ENCODE measurements at regions not wholly inside any gene's neighbourhood (a gene's known extent, or its start where the extent isn't known, plus 50 kb on each side); places are given as distances from the start of the nearest gene placed in this dataset.
"Not testable (repeated sequence)": the region's sequence is repeated elsewhere in the genome, so short reads cannot be mapped to it uniquely, and the experiment has no call there.

DNA sequence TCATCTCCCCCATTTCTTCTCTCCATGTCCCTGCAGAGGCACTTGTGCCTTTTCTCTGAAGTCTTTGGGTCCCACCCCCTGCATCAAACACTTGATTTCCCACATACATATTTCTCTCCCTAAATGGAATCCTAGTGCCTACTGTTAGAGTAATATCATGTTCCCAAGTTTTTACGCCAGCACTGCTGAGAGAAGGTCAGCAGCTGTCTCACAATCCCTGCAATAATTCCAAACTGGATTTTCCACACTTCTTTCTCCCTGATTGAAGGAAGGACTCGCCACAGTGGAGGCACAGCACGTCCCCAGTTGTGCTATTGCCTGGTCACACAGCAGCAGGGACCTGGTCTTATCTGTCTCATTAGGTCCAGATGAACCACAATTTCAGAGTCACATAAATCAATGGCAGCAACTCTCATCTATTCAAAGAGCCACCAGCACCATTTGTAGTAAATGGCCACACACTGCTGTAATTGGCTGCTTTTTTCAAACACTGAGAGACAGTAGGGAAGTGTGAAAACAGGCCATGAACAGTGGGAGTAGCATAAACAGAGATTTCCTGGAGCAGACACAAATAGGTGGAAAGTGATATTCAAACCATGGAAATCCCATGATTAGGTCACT lies 605.5 kb downstream of the XPNPEP1 start:
- H3K4me3 Mint-ChIP-seq = no peak overlapping the region
- Histone ChIP-seq H3K9me3 (ENCODE audit: control extremely low read depth in 1 of 3, control insufficient read depth in 2 of 3, insufficient read depth in 1 of 3, low read length in 2 of 3) (peaks cover 0 to 5% (median 0%) of the 10 kb centered on the region in 3 donors), H3K4me1 (ENCODE audit: control insufficient read depth in 2 of 2, insufficient read depth in 2 of 2, low read length in 2 of 2) (no peaks in the 10 kb centered on the region), H3K9ac (ENCODE audit: low read length) (no peak overlapping the region), H2AFZ (ENCODE audit: insufficient read depth, low read depth, low read length, poor library complexity, severe bottlenecking) (no peak overlapping the region), H3K79me2 (ENCODE audit: control insufficient read depth, insufficient read depth, low read length) (no peaks in the 10 kb centered on the region), H3K4me3 (ENCODE audit: control extremely low read depth in 1 of 5, extremely low read depth in 1 of 5, insufficient read depth in 1 of 5, low read depth in 2 of 5, low read length in 4 of 5) (no peak overlapping the region), H3K27me3 (replicated peaks in 1 of 4; ENCODE audit: control extremely low read depth in 1 of 4, control insufficient read depth in 3 of 4, insufficient read depth in 4 of 4, low read length in 3 of 4) (no peaks in the 10 kb centered on the region), H4K20me1 (ENCODE audit: control insufficient read depth, insufficient read depth, low read length, poor library complexity, severe bottlenecking) (no peaks in the 10 kb centered on the region), H3K36me3 (replicated peaks in 1 of 2; ENCODE audit: control extremely low read depth in 1 of 2, control insufficient read depth in 1 of 2, extremely low read depth in 1 of 2, insufficient read depth in 2 of 2, low read length in 1 of 2) (no peaks in the 10 kb centered on the region), H3K27ac (ENCODE audit: low read length in 2 of 2) (no peak overlapping the region), H3K4me2 (replicated peaks; ENCODE audit: low read depth, low read length, poor library complexity, severe bottlenecking) (no peak overlapping the region)
- WGBS (ENCODE audit: insufficient coverage) = 32% methylated on average over 3 of the region's 3 CpGs
- TF ChIP-seq, protein P1, sequence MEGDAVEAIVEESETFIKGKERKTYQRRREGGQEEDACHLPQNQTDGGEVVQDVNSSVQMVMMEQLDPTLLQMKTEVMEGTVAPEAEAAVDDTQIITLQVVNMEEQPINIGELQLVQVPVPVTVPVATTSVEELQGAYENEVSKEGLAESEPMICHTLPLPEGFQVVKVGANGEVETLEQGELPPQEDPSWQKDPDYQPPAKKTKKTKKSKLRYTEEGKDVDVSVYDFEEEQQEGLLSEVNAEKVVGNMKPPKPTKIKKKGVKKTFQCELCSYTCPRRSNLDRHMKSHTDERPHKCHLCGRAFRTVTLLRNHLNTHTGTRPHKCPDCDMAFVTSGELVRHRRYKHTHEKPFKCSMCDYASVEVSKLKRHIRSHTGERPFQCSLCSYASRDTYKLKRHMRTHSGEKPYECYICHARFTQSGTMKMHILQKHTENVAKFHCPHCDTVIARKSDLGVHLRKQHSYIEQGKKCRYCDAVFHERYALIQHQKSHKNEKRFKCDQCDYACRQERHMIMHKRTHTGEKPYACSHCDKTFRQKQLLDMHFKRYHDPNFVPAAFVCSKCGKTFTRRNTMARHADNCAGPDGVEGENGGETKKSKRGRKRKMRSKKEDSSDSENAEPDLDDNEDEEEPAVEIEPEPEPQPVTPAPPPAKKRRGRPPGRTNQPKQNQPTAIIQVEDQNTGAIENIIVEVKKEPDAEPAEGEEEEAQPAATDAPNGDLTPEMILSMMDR (IDR thresholded peaks at IDR 0.05) = no peak
- TF ChIP-seq EZH2 (IDR thresholded peaks at IDR 0.05; ENCODE audit: borderline replicate concordance, insufficient read depth, low read depth, low read length, poor library complexity, severe bottlenecking) = no peak
- POLR2A ChIA-PET = no interaction called here
- intact Hi-C loops (cut with micrococcal nuclease) = no loop called here
- H3K9me3 Mint-ChIP-seq (ENCODE audit: insufficient read depth) = peaks cover 7% of the 10 kb centered on the region
- H3K27ac Mint-ChIP-seq = no peak overlapping the region
- CTCF ChIA-PET = no interaction called here
- H3K27me3 Mint-ChIP-seq = no peaks in the 10 kb centered on the region
- ATAC-seq (ENCODE audit: low read depth) (no peak), DNase-seq (no peak)
- no peaks in the 10 kb centered on the region for H3K4me1 Mint-ChIP-seq

GRCh38 chr10:109314016-109314415 lies 609.3 kb downstream of the XPNPEP1 start:
- not testable (repeated sequence) for ATAC-seq (ENCODE audit: low read depth)

GRCh38 chr10:109312555-109312954 lies 610.8 kb downstream of the XPNPEP1 start:
- H3K27ac ChIP-seq (ENCODE audit: low read length in 2 of 2); H3K9me3 Mint-ChIP-seq (ENCODE audit: insufficient read depth); ATAC-seq (ENCODE audit: low read depth); H3K27me3 ChIP-seq (replicated peaks in 1 of 4; ENCODE audit: control extremely low read depth in 1 of 4, control insufficient read depth in 3 of 4, insufficient read depth in 4 of 4, low read length in 3 of 4); POLR2A ChIA-PET; H3K79me2 ChIP-seq (ENCODE audit: control insufficient read depth, insufficient read depth, low read length); H3K4me1 Mint-ChIP-seq; H3K27me3 Mint-ChIP-seq; H4K20me1 ChIP-seq (ENCODE audit: control insufficient read depth, insufficient read depth, low read length, poor library complexity, severe bottlenecking); H3K36me3 ChIP-seq (replicated peaks in 1 of 2; ENCODE audit: control extremely low read depth in 1 of 2, control insufficient read depth in 1 of 2, extremely low read depth in 1 of 2, insufficient read depth in 2 of 2, low read length in 1 of 2); intact Hi-C loops (cut with micrococcal nuclease); H3K27ac Mint-ChIP-seq; H3K4me3 ChIP-seq (ENCODE audit: control extremely low read depth in 1 of 5, extremely low read depth in 1 of 5, insufficient read depth in 1 of 5, low read depth in 2 of 5, low read length in 4 of 5); H3K4me2 ChIP-seq (replicated peaks; ENCODE audit: low read depth, low read length, poor library complexity, severe bottlenecking); DNase-seq; H3K9me3 ChIP-seq (ENCODE audit: control extremely low read depth in 1 of 3, control insufficient read depth in 2 of 3, insufficient read depth in 1 of 3, low read length in 2 of 3); H2AFZ ChIP-seq (ENCODE audit: insufficient read depth, low read depth, low read length, poor library complexity, severe bottlenecking); H3K4me3 Mint-ChIP-seq; H3K9ac ChIP-seq (ENCODE audit: low read length); CTCF ChIA-PET; H3K4me1 ChIP-seq (ENCODE audit: control insufficient read depth in 2 of 2, insufficient read depth in 2 of 2, low read length in 2 of 2): not testable (repeated sequence)
- WGBS (ENCODE audit: insufficient coverage) = 71% methylated on average over 3 of the region's 4 CpGs

More at GRCh38 chr10:109314016-109314415, 609.3 kb downstream of the XPNPEP1 start:
- H3K27me3 ChIP-seq (replicated peaks in 1 of 4; ENCODE audit: control extremely low read depth in 1 of 4, control insufficient read depth in 3 of 4, insufficient read depth in 4 of 4, low read length in 3 of 4); H3K4me3 Mint-ChIP-seq; DNase-seq; H3K36me3 ChIP-seq (replicated peaks in 1 of 2; ENCODE audit: control extremely low read depth in 1 of 2, control insufficient read depth in 1 of 2, extremely low read depth in 1 of 2, insufficient read depth in 2 of 2, low read length in 1 of 2); H2AFZ ChIP-seq (ENCODE audit: insufficient read depth, low read depth, low read length, poor library complexity, severe bottlenecking); H3K27ac Mint-ChIP-seq; H3K4me1 Mint-ChIP-seq; intact Hi-C loops (cut with micrococcal nuclease); H3K27ac ChIP-seq (ENCODE audit: low read length in 2 of 2); H3K4me2 ChIP-seq (replicated peaks; ENCODE audit: low read depth, low read length, poor library complexity, severe bottlenecking); H3K27me3 Mint-ChIP-seq; H3K9me3 ChIP-seq (ENCODE audit: control extremely low read depth in 1 of 3, control insufficient read depth in 2 of 3, insufficient read depth in 1 of 3, low read length in 2 of 3); POLR2A ChIA-PET; CTCF ChIA-PET; H3K9ac ChIP-seq (ENCODE audit: low read length); H3K9me3 Mint-ChIP-seq (ENCODE audit: insufficient read depth); H3K4me3 ChIP-seq (ENCODE audit: control extremely low read depth in 1 of 5, extremely low read depth in 1 of 5, insufficient read depth in 1 of 5, low read depth in 2 of 5, low read length in 4 of 5); H4K20me1 ChIP-seq (ENCODE audit: control insufficient read depth, insufficient read depth, low read length, poor library complexity, severe bottlenecking); H3K4me1 ChIP-seq (ENCODE audit: control insufficient read depth in 2 of 2, insufficient read depth in 2 of 2, low read length in 2 of 2); H3K79me2 ChIP-seq (ENCODE audit: control insufficient read depth, insufficient read depth, low read length): not testable (repeated sequence)
- 100% methylated on average over 1 of the region's 3 CpGs for WGBS (ENCODE audit: insufficient coverage)

Measured in B cell (primary cell).